GM23338 (cell line): ENCODE measurements at regions not wholly inside any gene's neighbourhood (a gene's known extent, or its start where the extent isn't known, plus 50 kb on each side); places are given as distances from the start of the nearest gene placed in this dataset.

Source experiments
- ATAC-seq: fragments of 200-7000 bp; cut with Tn5 transposase; 3 replicates; pipeline ENCODE4 v1.9.1; 2020
- DNase-seq: peaks from one replicate; pipeline ENCODE4 v3.0.0-alpha.2; 2015; ENCODE audit warnings: low spot score
- H2AFZ ChIP-seq: fragments of 200-600 bp; sonication (generic); 2 replicates; pipeline ENCODE4 v1.8.0; 2016; ENCODE audit warnings: antibody characterized with exemption, mild to moderate bottlenecking, moderate library complexity
- H3F3A ChIP-seq: fragments of 200-600 bp; sonication (generic); replicated peaks from 2 replicates; pipeline ENCODE4 v1.8.0; 2017; ENCODE audit warnings: antibody characterized with exemption, mixed run types, low read depth
- H3K27ac ChIP-seq: fragments of 200-600 bp; sonication (generic); 2 replicates; pipeline ENCODE4 v1.6.1; 2016; ENCODE audit warnings: low read depth
- H3K27me3 ChIP-seq: fragments of 200-600 bp; sonication (generic); 2 replicates; pipeline ENCODE4 v1.8.0; 2016; ENCODE audit warnings: mild to moderate bottlenecking, mixed run types, moderate library complexity; ENCODE audit not compliant: insufficient read depth
- H3K36me3 ChIP-seq: fragments of 200-600 bp; sonication (generic); 2 replicates; pipeline ENCODE4 v1.8.0; 2016; ENCODE audit warnings: mild to moderate bottlenecking; ENCODE audit not compliant: insufficient read depth
- H3K4me1 ChIP-seq: fragments of 200-600 bp; sonication (generic); 2 replicates; pipeline ENCODE4 v1.8.0; 2016; ENCODE audit warnings: mild to moderate bottlenecking, moderate library complexity; ENCODE audit not compliant: insufficient read depth
- H3K4me2 ChIP-seq: fragments of 200-600 bp; sonication (generic); 2 replicates; pipeline ENCODE4 v1.7.1; 2017; ENCODE audit warnings: mixed run types
- H3K4me3 ChIP-seq: fragments of 200-600 bp; sonication (generic); 2 replicates; pipeline ENCODE4 v1.6.1; 2016; ENCODE audit warnings: mixed run types
- H3K79me2 ChIP-seq: fragments of 200-600 bp; sonication (generic); replicated peaks from 2 replicates; pipeline ENCODE4 v1.8.0; 2017; ENCODE audit warnings: mild to moderate bottlenecking; ENCODE audit not compliant: insufficient read depth
- H3K9me2 ChIP-seq: fragments of 200-600 bp; sonication (generic); 2 replicates; pipeline ENCODE4 v1.8.0; 2017; ENCODE audit not compliant: insufficient read depth
- H4K20me1 ChIP-seq: fragments of 200-600 bp; sonication (generic); replicated peaks from 2 replicates; pipeline ENCODE4 v1.8.0; 2017; ENCODE audit warnings: mild to moderate bottlenecking; ENCODE audit not compliant: insufficient read depth
- H3K27ac Mint-ChIP-seq: 2 replicates; pipeline ENCODE4 v1.8.0; 2020; ENCODE audit warnings: inconsistent platforms, mild to moderate bottlenecking, moderate library complexity, mixed read lengths
- H3K27me3 Mint-ChIP-seq: 3 replicates; pipeline ENCODE4 v1.8.0; 2022; ENCODE audit warnings: low read depth, mild to moderate bottlenecking, moderate library complexity, mixed read lengths, inconsistent platforms; ENCODE audit not compliant: insufficient read depth, poor library complexity
- H3K36me3 Mint-ChIP-seq: 3 replicates; pipeline ENCODE4 v1.8.0; 2021; ENCODE audit warnings: low read depth, mild to moderate bottlenecking, inconsistent platforms, moderate library complexity, mixed read lengths
- H3K4me1 Mint-ChIP-seq: 3 replicates; pipeline ENCODE4 v1.8.0; 2020; ENCODE audit warnings: mild to moderate bottlenecking, inconsistent platforms, mixed read lengths
- H3K4me3 Mint-ChIP-seq: 3 replicates; pipeline ENCODE4 v1.8.0; 2021; ENCODE audit warnings: moderate library complexity, mild to moderate bottlenecking, inconsistent platforms, mixed read lengths
- H3K9me3 Mint-ChIP-seq: 3 replicates; pipeline ENCODE4 v1.8.0; 2020; ENCODE audit warnings: moderate library complexity, mild to moderate bottlenecking, inconsistent platforms, mixed read lengths
- CREB1 ChIP-seq: fragments of 250-450 bp; sonication (Bioruptor Pico); IDR thresholded peaks from 2 replicates; pipeline ENCODE4 v1.5.0; 2020; ENCODE audit warnings: low read depth, mild to moderate bottlenecking, moderate library complexity
- JUNB ChIP-seq: IDR thresholded peaks from one replicate; pipeline ENCODE4 v1.6.1; 2016; ENCODE audit warnings: antibody characterized with exemption; ENCODE audit not compliant: unreplicated experiment
- NANOG ChIP-seq: IDR thresholded peaks from 2 replicates; pipeline ENCODE4 v1.6.1; 2016; ENCODE audit warnings: antibody characterized with exemption, borderline replicate concordance
- ZNF114 ChIP-seq: fragments of 250-450 bp; sonication (Bioruptor Pico); IDR thresholded peaks from 2 replicates; pipeline ENCODE4 v1.5.0; 2020; ENCODE audit warnings: mild to moderate bottlenecking, moderate library complexity
- TF ChIP-seq, protein P1 (sequence below): fragments of 250-450 bp; sonication (Bioruptor Pico); IDR thresholded peaks from 2 replicates; pipeline ENCODE4 v1.5.0; 2020; ENCODE audit warnings: mild to moderate bottlenecking, moderate library complexity
- TF ChIP-seq, protein P2 (sequence below): IDR thresholded peaks from one replicate; pipeline ENCODE4 v1.6.1; 2018; ENCODE audit warnings: antibody characterized with exemption; ENCODE audit not compliant: unreplicated experiment
- TF ChIP-seq, protein P3 (sequence below), 2 experiments: fragments of 200-600 bp in 1 of 2; sonication (generic) in 1 of 2; conservative IDR thresholded peaks; 2 replicates each; pipeline versions ENCODE4 v1.5.1 to v1.6.1; 2016 to 2017; ENCODE audit warnings: antibody characterized with exemption in 2 of 2, low read depth in 2 of 2, mild to moderate bottlenecking in 2 of 2, moderate library complexity in 1 of 2

DNA sequence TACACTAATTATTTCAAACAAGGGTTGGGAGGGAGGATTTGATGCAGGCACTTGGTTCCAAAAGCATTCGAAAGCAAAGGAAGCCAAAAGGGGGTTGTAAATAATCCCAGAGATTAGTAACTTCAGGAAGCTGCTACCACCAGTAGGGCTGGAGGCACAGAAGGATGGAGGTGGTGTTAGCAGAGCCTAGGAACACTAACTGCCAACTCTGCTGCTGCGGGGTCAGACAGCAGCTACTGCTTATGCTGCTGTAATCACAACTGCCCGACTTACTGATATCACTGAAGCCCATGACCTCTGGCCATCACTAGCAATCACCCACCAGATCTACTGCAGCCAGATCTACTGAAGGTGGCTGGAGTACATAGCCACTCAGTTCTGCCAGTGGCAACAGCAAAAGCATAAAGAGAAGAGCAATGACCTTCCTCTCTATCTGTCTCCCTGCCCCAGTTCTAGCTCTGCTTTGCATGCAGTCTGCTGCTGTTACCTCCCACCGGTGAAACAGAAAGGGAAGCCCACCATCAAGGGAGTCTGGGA is 408.5 kb downstream of the PLPP3 start:
- H3K9me3 Mint-ChIP-seq: no peaks in the 10 kb centered on the region; the same call in 2 of the 3 replicates
- peaks cover 12% of the 10 kb centered on the region for H3K4me1 Mint-ChIP-seq
- TF ChIP-seq NANOG: no peak
- no peak for TF ChIP-seq CREB1 (CRISPR knock-in tag)
- TF ChIP-seq ZNF114 (CRISPR knock-in tag): no peak
- TF ChIP-seq JUNB: no peak
- TF ChIP-seq, protein P1, sequence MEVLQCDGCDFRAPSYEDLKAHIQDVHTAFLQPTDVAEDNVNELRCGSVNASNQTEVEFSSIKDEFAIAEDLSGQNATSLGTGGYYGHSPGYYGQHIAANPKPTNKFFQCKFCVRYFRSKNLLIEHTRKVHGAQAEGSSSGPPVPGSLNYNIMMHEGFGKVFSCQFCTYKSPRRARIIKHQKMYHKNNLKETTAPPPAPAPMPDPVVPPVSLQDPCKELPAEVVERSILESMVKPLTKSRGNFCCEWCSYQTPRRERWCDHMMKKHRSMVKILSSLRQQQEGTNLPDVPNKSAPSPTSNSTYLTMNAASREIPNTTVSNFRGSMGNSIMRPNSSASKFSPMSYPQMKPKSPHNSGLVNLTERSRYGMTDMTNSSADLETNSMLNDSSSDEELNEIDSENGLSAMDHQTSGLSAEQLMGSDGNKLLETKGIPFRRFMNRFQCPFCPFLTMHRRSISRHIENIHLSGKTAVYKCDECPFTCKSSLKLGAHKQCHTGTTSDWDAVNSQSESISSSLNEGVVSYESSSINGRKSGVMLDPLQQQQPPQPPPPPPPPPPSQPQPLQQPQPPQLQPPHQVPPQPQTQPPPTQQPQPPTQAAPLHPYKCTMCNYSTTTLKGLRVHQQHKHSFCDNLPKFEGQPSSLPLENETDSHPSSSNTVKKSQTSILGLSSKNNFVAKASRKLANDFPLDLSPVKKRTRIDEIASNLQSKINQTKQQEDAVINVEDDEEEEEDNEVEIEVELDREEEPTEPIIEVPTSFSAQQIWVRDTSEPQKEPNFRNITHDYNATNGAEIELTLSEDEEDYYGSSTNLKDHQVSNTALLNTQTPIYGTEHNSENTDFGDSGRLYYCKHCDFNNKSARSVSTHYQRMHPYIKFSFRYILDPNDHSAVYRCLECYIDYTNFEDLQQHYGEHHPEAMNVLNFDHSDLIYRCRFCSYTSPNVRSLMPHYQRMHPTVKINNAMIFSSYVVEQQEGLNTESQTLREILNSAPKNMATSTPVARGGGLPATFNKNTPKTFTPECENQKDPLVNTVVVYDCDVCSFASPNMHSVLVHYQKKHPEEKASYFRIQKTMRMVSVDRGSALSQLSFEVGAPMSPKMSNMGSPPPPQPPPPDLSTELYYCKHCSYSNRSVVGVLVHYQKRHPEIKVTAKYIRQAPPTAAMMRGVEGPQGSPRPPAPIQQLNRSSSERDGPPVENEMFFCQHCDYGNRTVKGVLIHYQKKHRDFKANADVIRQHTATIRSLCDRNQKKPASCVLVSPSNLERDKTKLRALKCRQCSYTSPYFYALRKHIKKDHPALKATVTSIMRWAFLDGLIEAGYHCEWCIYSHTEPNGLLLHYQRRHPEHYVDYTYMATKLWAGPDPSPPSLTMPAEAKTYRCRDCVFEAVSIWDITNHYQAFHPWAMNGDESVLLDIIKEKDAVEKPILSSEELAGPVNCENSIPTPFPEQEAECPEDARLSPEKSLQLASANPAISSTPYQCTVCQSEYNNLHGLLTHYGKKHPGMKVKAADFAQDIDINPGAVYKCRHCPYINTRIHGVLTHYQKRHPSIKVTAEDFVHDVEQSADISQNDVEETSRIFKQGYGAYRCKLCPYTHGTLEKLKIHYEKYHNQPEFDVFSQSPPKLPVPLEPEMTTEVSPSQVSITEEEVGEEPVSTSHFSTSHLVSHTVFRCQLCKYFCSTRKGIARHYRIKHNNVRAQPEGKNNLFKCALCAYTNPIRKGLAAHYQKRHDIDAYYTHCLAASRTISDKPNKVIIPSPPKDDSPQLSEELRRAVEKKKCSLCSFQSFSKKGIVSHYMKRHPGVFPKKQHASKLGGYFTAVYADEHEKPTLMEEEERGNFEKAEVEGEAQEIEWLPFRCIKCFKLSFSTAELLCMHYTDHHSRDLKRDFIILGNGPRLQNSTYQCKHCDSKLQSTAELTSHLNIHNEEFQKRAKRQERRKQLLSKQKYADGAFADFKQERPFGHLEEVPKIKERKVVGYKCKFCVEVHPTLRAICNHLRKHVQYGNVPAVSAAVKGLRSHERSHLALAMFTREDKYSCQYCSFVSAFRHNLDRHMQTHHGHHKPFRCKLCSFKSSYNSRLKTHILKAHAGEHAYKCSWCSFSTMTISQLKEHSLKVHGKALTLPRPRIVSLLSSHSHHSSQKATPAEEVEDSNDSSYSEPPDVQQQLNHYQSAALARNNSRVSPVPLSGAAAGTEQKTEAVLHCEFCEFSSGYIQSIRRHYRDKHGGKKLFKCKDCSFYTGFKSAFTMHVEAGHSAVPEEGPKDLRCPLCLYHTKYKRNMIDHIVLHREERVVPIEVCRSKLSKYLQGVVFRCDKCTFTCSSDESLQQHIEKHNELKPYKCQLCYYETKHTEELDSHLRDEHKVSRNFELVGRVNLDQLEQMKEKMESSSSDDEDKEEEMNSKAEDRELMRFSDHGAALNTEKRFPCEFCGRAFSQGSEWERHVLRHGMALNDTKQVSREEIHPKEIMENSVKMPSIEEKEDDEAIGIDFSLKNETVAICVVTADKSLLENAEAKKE: no peak
- Histone ChIP-seq H3F3A (no peaks in the 10 kb centered on the region), H4K20me1 (no peaks in the 10 kb centered on the region), H3K9me2 (no peaks in the 10 kb centered on the region; the same call in 1 of the 2 replicates), H3K79me2 (no peaks in the 10 kb centered on the region), H3K4me2 (no peak overlapping the region), H3K27me3 (no peaks in the 10 kb centered on the region), H3K36me3 (no peaks in the 10 kb centered on the region), H3K4me1 (peaks cover 10% of the 10 kb centered on the region), H3K27ac (no peak overlapping the region), H3K4me3 (no peak overlapping the region), H2AFZ (no peak overlapping the region)
- no peak for ATAC-seq
- H3K4me3 Mint-ChIP-seq: no peak overlapping the region
- no peak for DNase-seq
- H3K27ac Mint-ChIP-seq: no peak overlapping the region
- peaks cover 1% of the 10 kb centered on the region for H3K27me3 Mint-ChIP-seq
- no peaks in the 10 kb centered on the region for H3K36me3 Mint-ChIP-seq

DNA sequence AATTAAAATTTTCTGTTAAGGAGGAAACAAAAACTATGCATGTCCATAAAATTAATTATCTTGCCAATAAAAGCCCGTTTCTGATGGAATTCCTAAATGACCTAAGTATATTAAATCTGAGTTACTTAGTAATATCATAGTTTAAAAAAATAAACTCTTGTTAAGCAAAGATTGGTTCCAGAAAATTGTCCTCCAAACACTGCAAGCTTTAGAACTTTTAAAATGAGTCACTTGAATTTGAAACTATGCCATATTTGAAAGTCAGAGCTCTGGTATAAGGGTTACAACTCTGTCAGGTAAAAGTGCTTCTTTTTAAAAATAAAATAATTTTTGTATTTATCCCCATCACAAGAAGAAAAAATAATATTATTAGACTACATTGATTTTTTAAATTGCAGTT is 409.5 kb downstream of the PLPP3 start:
- no peaks in the 10 kb centered on the region; the same call in 2 of the 3 replicates for H3K9me3 Mint-ChIP-seq
- no peak for ATAC-seq

More for the DNA sequence above, 409.5 kb downstream of the PLPP3 start:
- no peaks in the 10 kb centered on the region for H3K27me3 ChIP-seq
- no peak overlapping the region for H2AFZ ChIP-seq
- H3K36me3 Mint-ChIP-seq: no peaks in the 10 kb centered on the region
- no peak overlapping the region for H3K4me2 ChIP-seq
- no peaks in the 10 kb centered on the region for H3K79me2 ChIP-seq
- peaks cover 12% of the 10 kb centered on the region for H3K4me1 Mint-ChIP-seq
- TF ChIP-seq, protein P2, sequence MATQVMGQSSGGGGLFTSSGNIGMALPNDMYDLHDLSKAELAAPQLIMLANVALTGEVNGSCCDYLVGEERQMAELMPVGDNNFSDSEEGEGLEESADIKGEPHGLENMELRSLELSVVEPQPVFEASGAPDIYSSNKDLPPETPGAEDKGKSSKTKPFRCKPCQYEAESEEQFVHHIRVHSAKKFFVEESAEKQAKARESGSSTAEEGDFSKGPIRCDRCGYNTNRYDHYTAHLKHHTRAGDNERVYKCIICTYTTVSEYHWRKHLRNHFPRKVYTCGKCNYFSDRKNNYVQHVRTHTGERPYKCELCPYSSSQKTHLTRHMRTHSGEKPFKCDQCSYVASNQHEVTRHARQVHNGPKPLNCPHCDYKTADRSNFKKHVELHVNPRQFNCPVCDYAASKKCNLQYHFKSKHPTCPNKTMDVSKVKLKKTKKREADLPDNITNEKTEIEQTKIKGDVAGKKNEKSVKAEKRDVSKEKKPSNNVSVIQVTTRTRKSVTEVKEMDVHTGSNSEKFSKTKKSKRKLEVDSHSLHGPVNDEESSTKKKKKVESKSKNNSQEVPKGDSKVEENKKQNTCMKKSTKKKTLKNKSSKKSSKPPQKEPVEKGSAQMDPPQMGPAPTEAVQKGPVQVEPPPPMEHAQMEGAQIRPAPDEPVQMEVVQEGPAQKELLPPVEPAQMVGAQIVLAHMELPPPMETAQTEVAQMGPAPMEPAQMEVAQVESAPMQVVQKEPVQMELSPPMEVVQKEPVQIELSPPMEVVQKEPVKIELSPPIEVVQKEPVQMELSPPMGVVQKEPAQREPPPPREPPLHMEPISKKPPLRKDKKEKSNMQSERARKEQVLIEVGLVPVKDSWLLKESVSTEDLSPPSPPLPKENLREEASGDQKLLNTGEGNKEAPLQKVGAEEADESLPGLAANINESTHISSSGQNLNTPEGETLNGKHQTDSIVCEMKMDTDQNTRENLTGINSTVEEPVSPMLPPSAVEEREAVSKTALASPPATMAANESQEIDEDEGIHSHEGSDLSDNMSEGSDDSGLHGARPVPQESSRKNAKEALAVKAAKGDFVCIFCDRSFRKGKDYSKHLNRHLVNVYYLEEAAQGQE: no peak
- TF ChIP-seq, protein P3, sequence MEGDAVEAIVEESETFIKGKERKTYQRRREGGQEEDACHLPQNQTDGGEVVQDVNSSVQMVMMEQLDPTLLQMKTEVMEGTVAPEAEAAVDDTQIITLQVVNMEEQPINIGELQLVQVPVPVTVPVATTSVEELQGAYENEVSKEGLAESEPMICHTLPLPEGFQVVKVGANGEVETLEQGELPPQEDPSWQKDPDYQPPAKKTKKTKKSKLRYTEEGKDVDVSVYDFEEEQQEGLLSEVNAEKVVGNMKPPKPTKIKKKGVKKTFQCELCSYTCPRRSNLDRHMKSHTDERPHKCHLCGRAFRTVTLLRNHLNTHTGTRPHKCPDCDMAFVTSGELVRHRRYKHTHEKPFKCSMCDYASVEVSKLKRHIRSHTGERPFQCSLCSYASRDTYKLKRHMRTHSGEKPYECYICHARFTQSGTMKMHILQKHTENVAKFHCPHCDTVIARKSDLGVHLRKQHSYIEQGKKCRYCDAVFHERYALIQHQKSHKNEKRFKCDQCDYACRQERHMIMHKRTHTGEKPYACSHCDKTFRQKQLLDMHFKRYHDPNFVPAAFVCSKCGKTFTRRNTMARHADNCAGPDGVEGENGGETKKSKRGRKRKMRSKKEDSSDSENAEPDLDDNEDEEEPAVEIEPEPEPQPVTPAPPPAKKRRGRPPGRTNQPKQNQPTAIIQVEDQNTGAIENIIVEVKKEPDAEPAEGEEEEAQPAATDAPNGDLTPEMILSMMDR (conservative IDR thresholded peaks at IDR 0.05; ENCODE audit: low read depth in 2 of 2): no peak
- TF ChIP-seq ZNF114 (CRISPR knock-in tag) (no peak), JUNB (no peak)
- H3K9me2 ChIP-seq: no peaks in the 10 kb centered on the region; the same call in 1 of the 2 replicates
- no peak overlapping the region for H3K4me3 ChIP-seq
- no peaks in the 10 kb centered on the region for H4K20me1 ChIP-seq
- no peaks in the 10 kb centered on the region for H3F3A ChIP-seq
- no peak overlapping the region for H3K27ac ChIP-seq
- no peak for DNase-seq
- H3K4me3 Mint-ChIP-seq: no peak overlapping the region
- H3K4me1 ChIP-seq: peaks cover 10% of the 10 kb centered on the region
- no peaks in the 10 kb centered on the region for H3K36me3 ChIP-seq
- peaks cover 1% of the 10 kb centered on the region for H3K27me3 Mint-ChIP-seq
- H3K27ac Mint-ChIP-seq: no peak overlapping the region
